ENCODE measurements at regions not wholly inside any gene's neighbourhood (a gene's known extent, or its start where the extent isn't known, plus 50 kb on each side); places are given as distances from the start of the nearest gene placed in this dataset.

GRCh38 chr17:79332011-79332554 lies 257.5 kb downstream of the ENGASE start:
- TF ChIP-seq EZH2phosphoT487 (IDR thresholded peaks at IDR 0.05; ENCODE audit: borderline replicate concordance): no peak
- TF ChIP-seq, protein P1, sequence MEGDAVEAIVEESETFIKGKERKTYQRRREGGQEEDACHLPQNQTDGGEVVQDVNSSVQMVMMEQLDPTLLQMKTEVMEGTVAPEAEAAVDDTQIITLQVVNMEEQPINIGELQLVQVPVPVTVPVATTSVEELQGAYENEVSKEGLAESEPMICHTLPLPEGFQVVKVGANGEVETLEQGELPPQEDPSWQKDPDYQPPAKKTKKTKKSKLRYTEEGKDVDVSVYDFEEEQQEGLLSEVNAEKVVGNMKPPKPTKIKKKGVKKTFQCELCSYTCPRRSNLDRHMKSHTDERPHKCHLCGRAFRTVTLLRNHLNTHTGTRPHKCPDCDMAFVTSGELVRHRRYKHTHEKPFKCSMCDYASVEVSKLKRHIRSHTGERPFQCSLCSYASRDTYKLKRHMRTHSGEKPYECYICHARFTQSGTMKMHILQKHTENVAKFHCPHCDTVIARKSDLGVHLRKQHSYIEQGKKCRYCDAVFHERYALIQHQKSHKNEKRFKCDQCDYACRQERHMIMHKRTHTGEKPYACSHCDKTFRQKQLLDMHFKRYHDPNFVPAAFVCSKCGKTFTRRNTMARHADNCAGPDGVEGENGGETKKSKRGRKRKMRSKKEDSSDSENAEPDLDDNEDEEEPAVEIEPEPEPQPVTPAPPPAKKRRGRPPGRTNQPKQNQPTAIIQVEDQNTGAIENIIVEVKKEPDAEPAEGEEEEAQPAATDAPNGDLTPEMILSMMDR (conservative IDR thresholded peaks at IDR 0.05; ENCODE audit: low read length): no peak
